GM23248 (cell line): ENCODE measurements at regions not wholly inside any gene's neighbourhood (a gene's known extent, or its start where the extent isn't known, plus 50 kb on each side); places are given as distances from the start of the nearest gene placed in this dataset.

Experiments used
- EZH2 ChIP-seq: fragments of 200-600 bp; sonication (generic); IDR thresholded peaks from 2 replicates; pipeline ENCODE4 v1.6.1; 2018; ENCODE audit warnings: antibody characterized with exemption, mild to moderate bottlenecking; ENCODE audit not compliant: insufficient read depth, poor library complexity, severe bottlenecking
- EZH2phosphoT487 ChIP-seq: fragments of 200-600 bp; sonication (generic); IDR thresholded peaks from 2 replicates; pipeline ENCODE4 v1.6.1; 2018; ENCODE audit warnings: antibody characterized with exemption, moderate library complexity, mild to moderate bottlenecking, low read depth; ENCODE audit not compliant: insufficient read depth

- TF ChIP-seq EZH2 = no peak
- TF ChIP-seq EZH2phosphoT487 = no peak
Observed at GRCh38 chr17:70232466-70232865, 63.1 kb downstream of the KCNJ2 start.
